Small intestine (tissue), 7 donors: ENCODE measurements at regions not wholly inside any gene's neighbourhood (a gene's known extent, or its start where the extent isn't known, plus 50 kb on each side); places are given as distances from the start of the nearest gene placed in this dataset.

Experiments
- DNase-seq, 2 donors: peaks; one replicate each; pipeline versions ENCODE4 v3.0.0 to v3.0.0-alpha.2; 2013
- FAIRE-seq: peaks from 2 replicates; lab custom pipeline; 2012; peaks lifted over from hg19 to GRCh38; lab: Jason Lieb, UNC
- H3K27ac ChIP-seq, 3 donors: one replicate each; pipeline ENCODE4 v1.5.1; 2013; ENCODE audit warnings: low read length in 2 of 3, mild to moderate bottlenecking in 2 of 3, control low read depth in 1 of 3, inconsistent platforms in 1 of 3, low read depth in 1 of 3, moderate library complexity in 1 of 3
- H3K27me3 ChIP-seq, 3 donors: one replicate each; pipeline ENCODE4 v1.6.1; 2013; ENCODE audit warnings: low read length in 3 of 3, inconsistent platforms in 1 of 3; ENCODE audit not compliant: control insufficient read depth in 3 of 3, insufficient read depth in 3 of 3
- H3K36me3 ChIP-seq, 3 donors: one replicate each; pipeline ENCODE4 v1.6.1; 2013; ENCODE audit warnings: low read length in 3 of 3, inconsistent platforms in 1 of 3, low read depth in 1 of 3, mild to moderate bottlenecking in 1 of 3, moderate library complexity in 1 of 3; ENCODE audit not compliant: control insufficient read depth in 3 of 3, insufficient read depth in 2 of 3
- H3K4me1 ChIP-seq, 3 donors: one replicate each; pipeline ENCODE4 v1.6.1; 2013; ENCODE audit warnings: low read length in 2 of 3, inconsistent platforms in 1 of 3, low read depth in 1 of 3, mild to moderate bottlenecking in 1 of 3, moderate library complexity in 1 of 3; ENCODE audit not compliant: control insufficient read depth in 3 of 3, insufficient read depth in 2 of 3
- H3K4me3 ChIP-seq, 3 donors: one replicate each; pipeline ENCODE4 v1.5.1; 2013; ENCODE audit warnings: low read length in 3 of 3, control low read depth in 1 of 3, inconsistent platforms in 1 of 3, low read depth in 1 of 3, mild to moderate bottlenecking in 1 of 3, moderate library complexity in 1 of 3
- H3K9me3 ChIP-seq, 2 donors: one replicate each; pipeline ENCODE4 v1.6.1; 2013; ENCODE audit warnings: low read depth in 1 of 2, low read length in 1 of 2; ENCODE audit not compliant: control insufficient read depth in 2 of 2, insufficient read depth in 1 of 2
- WGBS, 3 donors: extraction: QIAGEN DNeasy Blood & Tissue Kit; methylation state at CpG; one replicate each; pipeline ENCODE4 v1.1.7; 2013; 5-methylcytosine and 5-hydroxymethylcytosine counted together
- donor health status: healthy with polysubstance abuse.
- donor health status: control.
- donor health status: control.
- donor health status: Bipolar disorder and iron deficiency.
- donor health status: healthy.

- H3K27ac ChIP-seq: no peak overlapping the region
- no peaks in the 10 kb centered on the region for H3K36me3 ChIP-seq
- DNase-seq: no peak
- H3K4me3 ChIP-seq: no peak overlapping the region
- H3K27me3 ChIP-seq: no peaks in the 10 kb centered on the region
- H3K9me3 ChIP-seq: no peaks in the 10 kb centered on the region
- 70 to 85% (median 82%) methylated on average over 4 of the region's 4 CpGs for WGBS, 3 donors
- peaks cover 0 to 29% (median 0%) of the 10 kb centered on the region in 3 donors for H3K4me1 ChIP-seq
- FAIRE-seq: no peak
Measured at GRCh38 chr3:130823241-130823884, 70.5 kb upstream of the ATP2C1 start.

GRCh38 chr3:130823996-130824395, 69.9 kb upstream of the ATP2C1 start:
- H3K36me3 ChIP-seq: no peaks in the 10 kb centered on the region
- WGBS, 3 donors: 50 to 66% (median 57%) methylated on average over 1 of the region's 1 CpG
- H3K27ac ChIP-seq: no peak overlapping the region
- FAIRE-seq (no peak), DNase-seq (no peak)
- H3K9me3 ChIP-seq: no peaks in the 10 kb centered on the region
- H3K4me3 ChIP-seq: no peak overlapping the region
- peaks cover 0 to 29% (median 0%) of the 10 kb centered on the region in 3 donors for H3K4me1 ChIP-seq
- no peaks in the 10 kb centered on the region for H3K27me3 ChIP-seq

GRCh38 chr3:130825762-130826299, 68.1 kb upstream of the ATP2C1 start:
- no peaks in the 10 kb centered on the region for H3K9me3 ChIP-seq
- no peaks in the 10 kb centered on the region for H3K36me3 ChIP-seq
- peak; percentile 78 to 81 for DNase-seq
- WGBS, 3 donors: 12 to 62% (median 33%) methylated on average over 2 of the region's 2 CpGs
- H3K4me1 ChIP-seq: peaks cover 0 to 27% (median 0%) of the 10 kb centered on the region in 3 donors
- peak overlapping the region in 1 of 3 donors; percentile 86 for H3K27ac ChIP-seq
- H3K27me3 ChIP-seq: no peaks in the 10 kb centered on the region
- FAIRE-seq: no peak
- H3K4me3 ChIP-seq: no peak overlapping the region

- peak overlapping the region in 1 of 3 donors; percentile 86 for H3K27ac ChIP-seq
- no peaks in the 10 kb centered on the region for H3K27me3 ChIP-seq
- peak in 1 of 2 donors; percentile 51 for DNase-seq
- H3K4me1 ChIP-seq: peaks cover 0 to 27% (median 0%) of the 10 kb centered on the region in 3 donors
- WGBS, 3 donors: 64 to 75% (median 68%) methylated on average over 4 of the region's 4 CpGs
- no peak for FAIRE-seq
- no peak overlapping the region for H3K4me3 ChIP-seq
- no peaks in the 10 kb centered on the region for H3K36me3 ChIP-seq
- H3K9me3 ChIP-seq: no peaks in the 10 kb centered on the region
Measured at GRCh38 chr3:130826516-130827182, 67.2 kb upstream of the ATP2C1 start.

GRCh38 chr3:130827486-130827885, 66.4 kb upstream of the ATP2C1 start:
- DNase-seq: no peak
- no peak for FAIRE-seq
- WGBS, 3 donors: 89 to 93% (median 91%) methylated on average over 11 of the region's 11 CpGs
- Histone ChIP-seq H3K27ac (no peak overlapping the region), H3K4me3 (no peak overlapping the region), H3K27me3 (no peaks in the 10 kb centered on the region), H3K36me3 (no peaks in the 10 kb centered on the region), H3K9me3 (no peaks in the 10 kb centered on the region), H3K4me1 (peaks cover 0 to 31% (median 0%) of the 10 kb centered on the region in 3 donors)

- Histone ChIP-seq H3K9me3 (no peaks in the 10 kb centered on the region), H3K27ac (no peak overlapping the region), H3K4me1 (peaks cover 0 to 28% (median 0%) of the 10 kb centered on the region in 3 donors), H3K27me3 (no peaks in the 10 kb centered on the region), H3K36me3 (no peaks in the 10 kb centered on the region), H3K4me3 (no peak overlapping the region)
- 89 to 92% (median 91%) methylated on average over 10 of the region's 10 CpGs for WGBS, 3 donors
- no peak for FAIRE-seq
- no peak for DNase-seq
Measured at GRCh38 chr3:130828948-130829947, 64.6 kb upstream of the ATP2C1 start.

GRCh38 chr3:130831719-130832400, 62.0 kb upstream of the ATP2C1 start:
- WGBS, 3 donors: 52 to 60% (median 56%) methylated on average over 10 of the region's 10 CpGs
- no peak for FAIRE-seq
- no peaks in the 10 kb centered on the region for H3K36me3 ChIP-seq
- DNase-seq: no peak
- no peaks in the 10 kb centered on the region for H3K9me3 ChIP-seq
- H3K4me1 ChIP-seq: peaks cover 0 to 7% (median 0%) of the 10 kb centered on the region in 3 donors
- H3K27ac ChIP-seq: no peak overlapping the region
- H3K27me3 ChIP-seq: no peaks in the 10 kb centered on the region
- H3K4me3 ChIP-seq: no peak overlapping the region
